HCT116 (cell line): ENCODE measurements at regions not wholly inside any gene's neighbourhood (a gene's known extent, or its start where the extent isn't known, plus 50 kb on each side); places are given as distances from the start of the nearest gene placed in this dataset.

Source experiments
- ATAC-seq: fragments of 200-7000 bp; cut with Tn5 transposase; 2 replicates; pipeline ENCODE4 v1.9.1; 2020; ENCODE audit warnings: mild to moderate bottlenecking, moderate library complexity
- BruUV-seq: library from RNA; stranded (reverse); fragments of 400-500 nt; replicated peaks from 2 replicates; lab custom pipeline; 2021; lab: Mats Ljungman, UMichigan
- CTCF ChIA-PET: fragments of 300-600 bp; sonication (Branson Sonifier 250); formaldehyde crosslinking; loops from one replicate; lab custom pipeline; 2021; ENCODE audit warnings: antibody characterized with exemption; lab: Charles Lee
- POLR2A ChIA-PET: fragments of 300-600, 350-600 bp; sonication (Branson Sonifier 250); formaldehyde crosslinking; loops from one replicate; lab custom pipeline; 2021; ENCODE audit warnings: antibody characterized with exemption; lab: Charles Lee
- RAD21 ChIA-PET, 2 experiments: fragments of 300-600 bp; sonication (Branson Sonifier 250); formaldehyde crosslinking; loops; one replicate each; lab custom pipeline; 2023; ENCODE audit warnings: low total read pairs in 2 of 2; ENCODE audit not compliant: uncharacterized antibody in 2 of 2, unreplicated experiment in 2 of 2, low non-redundant PET in 1 of 2; lab: Charles Lee
- DNase-seq: peaks from one replicate; pipeline ENCODE4 v3.0.0-alpha.2; 2010; ENCODE audit warnings: low read depth, low spot score
- H2AFZ ChIP-seq: fragments of 200-600 bp; shearing (Covaris generic), sonication (generic); 2 replicates; pipeline ENCODE4 v1.6.1; 2017; ENCODE audit warnings: low read depth, mixed run types, mixed read lengths, antibody characterized with exemption, low read length; ENCODE audit not compliant: poor library complexity, severe bottlenecking
- H3K27ac ChIP-seq: 2 replicates; pipeline ENCODE4 v1.5.1; 2012; ENCODE audit warnings: low read depth, low read length
- H3K27me3 ChIP-seq: fragments of 200-600 bp; sonication (generic); 2 replicates; pipeline ENCODE4 v1.6.1; 2016; ENCODE audit warnings: mixed run types, low read length, mixed read lengths; ENCODE audit not compliant: insufficient read depth
- H3K36me3 ChIP-seq, 2 experiments: fragments of 200-500 bp in 1 of 2; fragments of 200-600 bp in 1 of 2; sonication (Bioruptor generic) in 1 of 2; sonication (generic) in 1 of 2; 2 replicates each; pipeline versions ENCODE4 v1.5.1 to v1.6.1; 2014 to 2016; ENCODE audit warnings: low read length in 2 of 2, inconsistent platforms in 1 of 2, mixed read lengths in 1 of 2, mixed run types in 1 of 2; ENCODE audit not compliant: insufficient read depth in 2 of 2, control insufficient read depth in 1 of 2
- H3K4me1 ChIP-seq, 2 experiments: fragments of 200-600 bp in 1 of 2; sonication (generic) in 1 of 2; 2 replicates each; pipeline versions ENCODE4 v1.5.1 to v1.6.1; 2012 to 2017; ENCODE audit warnings: low read length in 2 of 2, inconsistent platforms in 1 of 2, mild to moderate bottlenecking in 1 of 2, mixed read lengths in 1 of 2, mixed run types in 1 of 2, moderate library complexity in 1 of 2; ENCODE audit not compliant: insufficient read depth in 2 of 2, control insufficient read depth in 1 of 2
- H3K4me2 ChIP-seq: fragments of 200-600 bp; sonication (generic); 2 replicates; pipeline ENCODE4 v1.6.1; 2017; ENCODE audit warnings: mixed run types, low read length, mixed read lengths
- H3K4me3 ChIP-seq, 2 experiments: fragments of 200-600 bp in 1 of 2; sonication (generic) in 1 of 2; replicated peaks in 1 of 2; 2 replicates each; pipeline ENCODE4 v1.5.1; 2011 to 2016; ENCODE audit warnings: low read length in 2 of 2, control low read depth in 1 of 2, low read depth in 1 of 2, mild to moderate bottlenecking in 1 of 2, mixed read lengths in 1 of 2, mixed run types in 1 of 2
- H3K79me2 ChIP-seq: fragments of 200-600 bp; sonication (generic); 2 replicates; pipeline ENCODE4 v1.6.1; 2017; ENCODE audit warnings: mild to moderate bottlenecking, mixed run types, low read length, moderate library complexity, mixed read lengths; ENCODE audit not compliant: insufficient read depth
- H3K9ac ChIP-seq: fragments of 200-600 bp; sonication (generic); 2 replicates; pipeline ENCODE4 v1.6.1; 2016; ENCODE audit warnings: low read length, mixed read lengths
- H3K9me2 ChIP-seq: fragments of 200-600 bp; sonication (generic), shearing (Covaris generic); 2 replicates; pipeline ENCODE4 v1.6.1; 2017; ENCODE audit warnings: mixed run types, mild to moderate bottlenecking, moderate library complexity; ENCODE audit not compliant: insufficient read depth
- H3K9me3 ChIP-seq, 2 experiments: fragments of 200-500 bp in 1 of 2; fragments of 200-600 bp in 1 of 2; sonication (Bioruptor generic) in 1 of 2; sonication (generic) in 1 of 2; 2 replicates each; pipeline ENCODE4 v1.6.1; 2014 to 2017; ENCODE audit warnings: low read length in 2 of 2, mixed read lengths in 2 of 2, inconsistent platforms in 1 of 2, low read depth in 1 of 2, mild to moderate bottlenecking in 1 of 2, mixed run types in 1 of 2, moderate library complexity in 1 of 2; ENCODE audit not compliant: control insufficient read depth in 1 of 2, insufficient read depth in 1 of 2
- H4K20me1 ChIP-seq: fragments of 200-600 bp; sonication (generic), shearing (Covaris generic); 2 replicates; pipeline ENCODE4 v1.6.1; 2017; ENCODE audit warnings: mixed run types, mild to moderate bottlenecking, moderate library complexity; ENCODE audit not compliant: insufficient read depth
- EGR1 ChIP-seq: IDR thresholded peaks from 2 replicates; pipeline ENCODE4 v1.6.1; 2012; ENCODE audit warnings: low read depth
- POLR2A ChIP-seq: IDR thresholded peaks from 2 replicates; pipeline ENCODE4 v1.7.0; 2011; ENCODE audit warnings: borderline replicate concordance; ENCODE audit not compliant: insufficient read depth, insufficient read length; ENCODE audit errors: extremely low read depth
- POLR2AphosphoS5 ChIP-seq: IDR thresholded peaks from 2 replicates; pipeline ENCODE4 v1.6.1; 2011; ENCODE audit warnings: mild to moderate bottlenecking, low read depth, low read length, moderate library complexity
- intact Hi-C: fragments of 100-400 bp; cut with micrococcal nuclease; formaldehyde crosslinking; loops from 2 replicates; pipeline ENCODE4 v1.10.0; 2022

- Histone ChIP-seq H3K36me3 (no peaks in the 10 kb centered on the region), H3K79me2 (no peaks in the 10 kb centered on the region), H3K4me3 (no peak overlapping the region), H3K4me1 (no peaks in the 10 kb centered on the region), H3K27ac (no peak overlapping the region), H3K27me3 (no peaks in the 10 kb centered on the region), H4K20me1 (no peaks in the 10 kb centered on the region), H3K4me2 (no peak overlapping the region), H3K9ac (no peak overlapping the region), H3K9me2 (no peaks in the 10 kb centered on the region), H3K9me3 (peaks cover 0 to 7% of the 10 kb centered on the region in 2 experiments; a peak in 1 of 4 replicates), H2AFZ (no peak overlapping the region)
- no TSS peak for BruUV-seq
- ATAC-seq (no peak), DNase-seq (no peak)
- intact Hi-C loops: no loop called here
- CTCF ChIA-PET: no interaction called here
- TF ChIP-seq POLR2A: no peak
- RAD21 ChIA-PET: no interaction called here
- POLR2A ChIA-PET: no interaction called here
These were observed 282.6 kb upstream of the AJAP1 start for GRCh38 chr1:4371849-4372248.

- ChIA-PET POLR2A (no interaction called here), RAD21 (no interaction called here), CTCF (no interaction called here)
- Histone ChIP-seq H3K27ac (no peak overlapping the region), H3K27me3 (no peaks in the 10 kb centered on the region), H3K4me1 (no peaks in the 10 kb centered on the region), H2AFZ (no peak overlapping the region), H3K9ac (no peak overlapping the region), H3K4me3 (no peak overlapping the region), H3K36me3 (no peaks in the 10 kb centered on the region), H3K4me2 (no peak overlapping the region), H4K20me1 (no peaks in the 10 kb centered on the region), H3K79me2 (no peaks in the 10 kb centered on the region), H3K9me2 (no peaks in the 10 kb centered on the region), H3K9me3 (0 out of 4 replicates have a peak, but pooled peaks cover 0 to 2% of the 10 kb centered on the region in 2 experiments)
- TF ChIP-seq POLR2AphosphoS5 (no peak), EGR1 (no peak)
- DNase-seq (no peak), ATAC-seq (no peak)
- no TSS peak for BruUV-seq
- intact Hi-C loops: no loop called here
These were observed 278.6 kb upstream of the AJAP1 start for GRCh38 chr1:4375812-4376211.
